ENCODE measurements at regions not wholly inside any gene's neighbourhood (a gene's known extent, or its start where the extent isn't known, plus 50 kb on each side); places are given as distances from the start of the nearest gene placed in this dataset.
"Not testable (repeated sequence)": the region's sequence is repeated elsewhere in the genome, so short reads cannot be mapped to it uniquely, and the experiment has no call there.

DNA sequence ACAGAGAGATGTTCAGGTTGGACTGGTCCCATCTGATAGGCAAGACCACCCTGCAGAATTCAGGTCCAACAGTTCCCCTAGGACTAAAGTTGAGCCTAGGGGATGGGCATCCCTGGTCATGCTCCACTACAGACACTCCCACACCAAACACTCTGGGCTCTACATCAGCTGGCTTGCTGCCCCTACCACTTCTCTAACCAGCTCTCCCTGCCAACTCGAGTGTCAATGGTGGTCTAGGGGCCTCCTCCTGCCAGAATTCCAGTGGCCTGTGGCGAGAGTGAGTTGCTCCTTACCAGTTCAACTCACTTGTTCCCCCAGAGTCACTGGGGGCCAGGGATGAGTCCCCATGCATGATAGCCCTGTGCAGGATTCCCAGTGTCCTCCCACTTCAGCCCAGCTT lies 316.2 kb upstream of the PPP2R3A start:
- Histone ChIP-seq H3K27me3 (no peaks in the 10 kb centered on the region), H3K4me1 (no peaks in the 10 kb centered on the region), H3K27ac (no peak overlapping the region), H3K9me3 (peaks cover 3% of the 10 kb centered on the region), H3K36me3 (no peaks in the 10 kb centered on the region), H3K4me3 (no peak overlapping the region)
- no peak for DNase-seq (ENCODE audit: low spot score in 2 of 2)
- 20% methylated on average over 1 of the region's 2 CpGs for WGBS
- TF ChIP-seq, protein P1, sequence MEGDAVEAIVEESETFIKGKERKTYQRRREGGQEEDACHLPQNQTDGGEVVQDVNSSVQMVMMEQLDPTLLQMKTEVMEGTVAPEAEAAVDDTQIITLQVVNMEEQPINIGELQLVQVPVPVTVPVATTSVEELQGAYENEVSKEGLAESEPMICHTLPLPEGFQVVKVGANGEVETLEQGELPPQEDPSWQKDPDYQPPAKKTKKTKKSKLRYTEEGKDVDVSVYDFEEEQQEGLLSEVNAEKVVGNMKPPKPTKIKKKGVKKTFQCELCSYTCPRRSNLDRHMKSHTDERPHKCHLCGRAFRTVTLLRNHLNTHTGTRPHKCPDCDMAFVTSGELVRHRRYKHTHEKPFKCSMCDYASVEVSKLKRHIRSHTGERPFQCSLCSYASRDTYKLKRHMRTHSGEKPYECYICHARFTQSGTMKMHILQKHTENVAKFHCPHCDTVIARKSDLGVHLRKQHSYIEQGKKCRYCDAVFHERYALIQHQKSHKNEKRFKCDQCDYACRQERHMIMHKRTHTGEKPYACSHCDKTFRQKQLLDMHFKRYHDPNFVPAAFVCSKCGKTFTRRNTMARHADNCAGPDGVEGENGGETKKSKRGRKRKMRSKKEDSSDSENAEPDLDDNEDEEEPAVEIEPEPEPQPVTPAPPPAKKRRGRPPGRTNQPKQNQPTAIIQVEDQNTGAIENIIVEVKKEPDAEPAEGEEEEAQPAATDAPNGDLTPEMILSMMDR (IDR thresholded peaks at IDR 0.05), result no peak
- no peak for TF ChIP-seq POLR2A (IDR thresholded peaks at IDR 0.05)
- TF ChIP-seq POLR2AphosphoS5 (IDR thresholded peaks at IDR 0.05), result no peak
- TF ChIP-seq EP300 (IDR thresholded peaks at IDR 0.05), result no peak

DNA sequence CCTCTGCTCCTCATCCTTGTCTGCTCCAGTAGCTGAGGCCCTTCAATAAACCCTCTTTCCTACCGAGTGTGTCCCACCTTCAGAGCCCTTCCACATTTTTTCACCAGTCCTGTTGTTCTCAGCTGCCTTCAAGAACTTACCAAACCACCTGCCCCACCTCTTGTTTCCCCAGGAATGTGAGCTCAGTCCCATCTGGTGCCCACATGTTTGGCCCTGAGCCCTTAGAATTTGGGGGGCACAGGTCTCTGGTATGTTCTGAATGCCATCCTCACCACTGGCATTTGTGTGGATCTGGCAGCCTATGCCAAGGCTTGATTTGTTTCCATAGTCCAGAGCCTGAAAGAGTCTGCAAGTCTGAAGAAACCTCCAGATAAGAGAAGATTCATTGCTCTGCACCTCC lies 315.2 kb upstream of the PPP2R3A start:
- no peak for DNase-seq (ENCODE audit: low spot score in 2 of 2)
- H3K27me3 ChIP-seq, result no peaks in the 10 kb centered on the region
- H3K4me1 ChIP-seq, result no peaks in the 10 kb centered on the region
- H3K4me3 ChIP-seq, result no peak overlapping the region
- TF ChIP-seq POLR2AphosphoS5 (IDR thresholded peaks at IDR 0.05) (no peak), POLR2A (IDR thresholded peaks at IDR 0.05) (no peak), EP300 (IDR thresholded peaks at IDR 0.05) (no peak)
- TF ChIP-seq, protein P1 (IDR thresholded peaks at IDR 0.05), result no peak
- no peak overlapping the region for H3K27ac ChIP-seq
- H3K9me3 ChIP-seq, result peaks cover 3% of the 10 kb centered on the region
- WGBS, result 48% methylated on average over 1 of the region's 1 CpG
- H3K36me3 ChIP-seq, result no peaks in the 10 kb centered on the region

DNA sequence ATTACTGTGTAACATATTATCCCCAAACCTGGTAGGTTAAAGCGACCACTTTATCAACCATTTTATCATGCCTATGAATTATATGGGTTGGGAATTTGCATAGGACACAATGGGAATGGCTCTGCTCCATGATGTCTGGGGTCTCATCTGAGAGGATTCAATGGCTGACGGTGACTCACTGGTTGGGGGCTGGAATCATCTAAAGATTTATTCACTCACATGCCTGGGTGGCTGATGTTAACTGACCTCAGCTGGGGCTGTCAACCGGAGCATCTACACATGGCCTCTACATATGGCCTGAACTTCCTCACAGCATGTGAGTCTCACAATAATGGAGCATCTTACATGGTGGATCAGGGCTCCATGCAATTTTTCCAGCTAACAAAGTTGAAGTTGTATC lies 313.1 kb upstream of the PPP2R3A start:
- no peak for TF ChIP-seq POLR2AphosphoS5 (IDR thresholded peaks at IDR 0.05)
- TF ChIP-seq POLR2A (IDR thresholded peaks at IDR 0.05), result no peak
- no peak for TF ChIP-seq EP300 (IDR thresholded peaks at IDR 0.05)
- TF ChIP-seq, protein P1 (IDR thresholded peaks at IDR 0.05), result no peak
- Histone ChIP-seq H3K4me3 (no peak overlapping the region), H3K27ac (no peak overlapping the region), H3K36me3 (no peaks in the 10 kb centered on the region), H3K9me3 (peaks cover 3% of the 10 kb centered on the region), H3K4me1 (no peaks in the 10 kb centered on the region), H3K27me3 (no peaks in the 10 kb centered on the region)
- 54% methylated on average over 3 of the region's 3 CpGs for WGBS
- DNase-seq (ENCODE audit: low spot score in 2 of 2), result no peak

DNA sequence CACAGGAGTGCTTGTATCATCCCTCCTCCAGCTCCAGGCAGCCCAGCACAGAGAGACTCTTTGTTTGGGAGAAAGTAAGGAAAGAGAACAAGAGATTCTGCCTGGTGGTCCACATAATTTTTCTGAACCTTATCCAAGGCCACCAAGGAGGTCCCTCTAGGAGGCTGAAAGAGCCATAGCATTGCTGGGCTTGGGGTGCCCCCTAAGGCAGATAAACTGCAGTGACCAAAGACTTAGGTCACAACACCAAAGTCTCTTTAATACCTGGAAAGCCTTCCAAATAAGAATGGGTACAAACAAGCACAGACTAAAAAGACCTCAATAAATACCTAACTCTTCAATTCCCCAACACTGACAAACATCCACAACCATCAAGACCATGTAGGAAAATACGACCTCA lies 310.2 kb upstream of the PPP2R3A start:
- H3K36me3 ChIP-seq, result no peaks in the 10 kb centered on the region
- TF ChIP-seq, protein P1 (IDR thresholded peaks at IDR 0.05), result no peak
- no peak for TF ChIP-seq EP300 (IDR thresholded peaks at IDR 0.05)
- TF ChIP-seq POLR2A (IDR thresholded peaks at IDR 0.05), result no peak
- TF ChIP-seq POLR2AphosphoS5 (IDR thresholded peaks at IDR 0.05), result no peak
- no peaks in the 10 kb centered on the region for H3K9me3 ChIP-seq
- WGBS, result 87% methylated on average over 1 of the region's 1 CpG
- no peak for DNase-seq (ENCODE audit: low spot score in 2 of 2)
- no peak overlapping the region for H3K27ac ChIP-seq
- no peaks in the 10 kb centered on the region for H3K4me1 ChIP-seq
- no peaks in the 10 kb centered on the region for H3K27me3 ChIP-seq
- no peak overlapping the region for H3K4me3 ChIP-seq

DNA sequence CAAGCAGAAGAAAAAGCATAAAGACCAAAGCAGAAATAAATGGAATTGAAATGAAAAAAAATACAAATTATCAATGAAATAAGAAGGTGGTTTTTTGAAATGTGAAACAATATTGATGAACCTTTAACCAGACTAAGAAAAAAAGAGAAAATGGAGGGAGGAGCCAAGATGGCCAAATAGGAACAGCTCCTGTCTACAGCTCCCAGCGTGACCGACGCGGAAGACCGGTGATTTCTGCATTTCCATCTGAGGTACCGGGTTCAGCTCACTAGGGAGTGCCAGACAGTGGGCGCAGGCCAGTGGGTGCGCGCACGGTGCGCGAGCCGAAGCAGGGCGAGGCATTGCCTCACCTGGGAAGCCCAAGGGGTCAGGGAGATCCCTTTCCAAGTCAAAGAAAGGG lies 307.1 kb upstream of the PPP2R3A start:
- WGBS, result 98% methylated on average over 6 of the region's 14 CpGs
- not testable (repeated sequence) for H3K9me3 ChIP-seq; H3K27ac ChIP-seq; H3K4me3 ChIP-seq; DNase-seq (ENCODE audit: low spot score in 2 of 2); H3K36me3 ChIP-seq; H3K4me1 ChIP-seq; H3K27me3 ChIP-seq

- TF ChIP-seq POLR2A (IDR thresholded peaks at IDR 0.05) (no peak), EP300 (IDR thresholded peaks at IDR 0.05) (no peak), POLR2AphosphoS5 (IDR thresholded peaks at IDR 0.05) (no peak)
- TF ChIP-seq, protein P1 (IDR thresholded peaks at IDR 0.05), result no peak
- H3K9me3 ChIP-seq, result peaks cover 5% of the 10 kb centered on the region
- H3K36me3 ChIP-seq, result no peaks in the 10 kb centered on the region
- no peak for DNase-seq (ENCODE audit: low spot score in 2 of 2)
- H3K4me3 ChIP-seq, result no peak overlapping the region
- H3K27me3 ChIP-seq, result no peaks in the 10 kb centered on the region
- no peaks in the 10 kb centered on the region for H3K4me1 ChIP-seq
- WGBS, result 46% methylated on average over 1 of the region's 1 CpG
- no peak overlapping the region for H3K27ac ChIP-seq
Measured at GRCh38 chr3:135667061-135667460, 298.5 kb upstream of the PPP2R3A start.
